ENCODE measurements at regions not wholly inside any gene's neighbourhood (a gene's known extent, or its start where the extent isn't known, plus 50 kb on each side); places are given as distances from the start of the nearest gene placed in this dataset.

DNA sequence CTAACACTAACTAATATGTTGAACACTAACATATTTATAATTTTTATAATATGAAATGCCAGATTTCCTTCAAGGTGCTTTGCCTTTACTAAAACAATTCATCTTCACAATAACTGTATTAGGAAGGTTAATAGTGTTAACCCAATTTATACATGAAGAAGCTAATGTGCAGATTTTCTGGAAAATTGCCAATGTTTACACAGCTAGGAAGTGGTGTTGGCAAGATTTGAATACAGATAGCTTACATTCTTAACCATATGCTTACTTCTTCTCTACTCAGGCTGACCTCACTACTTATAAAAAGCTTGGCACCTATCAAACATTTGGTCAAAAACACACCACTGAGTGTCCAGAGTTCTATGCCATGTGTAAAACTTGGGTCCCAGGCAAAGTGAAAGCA lies 445.4 kb upstream of the ITGA1 start:
- TF ChIP-seq, protein P1, sequence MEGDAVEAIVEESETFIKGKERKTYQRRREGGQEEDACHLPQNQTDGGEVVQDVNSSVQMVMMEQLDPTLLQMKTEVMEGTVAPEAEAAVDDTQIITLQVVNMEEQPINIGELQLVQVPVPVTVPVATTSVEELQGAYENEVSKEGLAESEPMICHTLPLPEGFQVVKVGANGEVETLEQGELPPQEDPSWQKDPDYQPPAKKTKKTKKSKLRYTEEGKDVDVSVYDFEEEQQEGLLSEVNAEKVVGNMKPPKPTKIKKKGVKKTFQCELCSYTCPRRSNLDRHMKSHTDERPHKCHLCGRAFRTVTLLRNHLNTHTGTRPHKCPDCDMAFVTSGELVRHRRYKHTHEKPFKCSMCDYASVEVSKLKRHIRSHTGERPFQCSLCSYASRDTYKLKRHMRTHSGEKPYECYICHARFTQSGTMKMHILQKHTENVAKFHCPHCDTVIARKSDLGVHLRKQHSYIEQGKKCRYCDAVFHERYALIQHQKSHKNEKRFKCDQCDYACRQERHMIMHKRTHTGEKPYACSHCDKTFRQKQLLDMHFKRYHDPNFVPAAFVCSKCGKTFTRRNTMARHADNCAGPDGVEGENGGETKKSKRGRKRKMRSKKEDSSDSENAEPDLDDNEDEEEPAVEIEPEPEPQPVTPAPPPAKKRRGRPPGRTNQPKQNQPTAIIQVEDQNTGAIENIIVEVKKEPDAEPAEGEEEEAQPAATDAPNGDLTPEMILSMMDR (IDR thresholded peaks at IDR 0.05; ENCODE audit: low read depth, low read length, missing control alignments): no peak
- DNase-seq (ENCODE audit: low read depth): no peak
- no peak overlapping the region for H3K4me3 ChIP-seq (ENCODE audit: low read depth, low read length)
- in situ Hi-C loops (cut with HindIII; ENCODE audit: low sequenced_read_pairs): no loop called here

DNA sequence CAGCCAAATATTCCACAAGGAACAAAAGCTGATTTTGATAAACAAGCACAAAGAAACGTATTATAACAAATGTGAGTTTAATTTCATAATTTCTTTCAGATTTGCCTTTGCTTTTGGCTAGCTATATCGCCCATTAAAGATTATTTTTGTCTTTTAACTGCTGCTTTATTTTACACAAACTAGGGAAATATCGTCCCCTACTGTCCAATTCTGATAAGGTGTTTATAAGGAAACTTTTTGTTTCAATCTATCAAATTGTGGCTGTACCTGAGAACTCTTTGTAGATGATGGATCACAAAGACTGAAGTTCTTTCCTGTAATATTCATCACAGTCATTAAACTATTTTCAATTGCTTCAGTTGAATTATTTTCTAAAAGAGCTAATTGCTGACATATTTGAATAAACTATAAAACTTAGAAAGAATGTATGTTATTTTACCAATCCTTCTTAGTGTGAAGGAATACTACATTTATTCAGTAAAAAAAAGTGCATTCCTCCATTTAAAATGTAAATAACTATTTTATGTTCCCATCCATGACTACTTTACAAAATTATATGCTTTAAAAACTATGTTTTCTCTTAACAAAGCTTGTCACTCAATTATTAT lies 431.3 kb upstream of the ITGA1 start:
- H3K4me3 ChIP-seq (ENCODE audit: low read depth, low read length): no peak overlapping the region
- in situ Hi-C loops (cut with HindIII; ENCODE audit: low sequenced_read_pairs): no loop called here
- TF ChIP-seq, protein P1 (IDR thresholded peaks at IDR 0.05; ENCODE audit: low read depth, low read length, missing control alignments): peak; percentile 47
- peak; percentile 3 for DNase-seq (ENCODE audit: low read depth)

DNA sequence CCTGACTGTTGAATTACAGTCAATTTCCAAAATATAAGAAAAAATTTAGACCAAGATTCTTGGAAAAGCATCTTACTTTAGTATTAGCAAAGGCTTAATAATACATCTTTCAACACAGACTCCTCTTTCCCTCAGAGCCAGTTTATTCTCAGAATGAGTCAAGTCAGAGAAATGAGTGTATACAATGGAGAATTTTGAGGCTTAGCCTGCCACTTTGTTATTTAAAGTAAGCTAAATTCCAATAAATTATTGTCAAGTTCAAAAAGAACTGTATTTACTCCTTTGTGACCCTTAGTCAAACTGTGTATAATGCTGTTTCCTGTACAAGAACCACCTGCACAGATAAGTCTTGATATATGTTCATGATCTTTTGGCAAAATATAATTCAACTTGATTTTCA lies 428.5 kb upstream of the ITGA1 start:
- in situ Hi-C loops (cut with HindIII; ENCODE audit: low sequenced_read_pairs): no loop called here
- H3K4me3 ChIP-seq (ENCODE audit: low read depth, low read length): no peak overlapping the region
- TF ChIP-seq, protein P1 (IDR thresholded peaks at IDR 0.05; ENCODE audit: low read depth, low read length, missing control alignments): no peak
- no peak for DNase-seq (ENCODE audit: low read depth)

DNA sequence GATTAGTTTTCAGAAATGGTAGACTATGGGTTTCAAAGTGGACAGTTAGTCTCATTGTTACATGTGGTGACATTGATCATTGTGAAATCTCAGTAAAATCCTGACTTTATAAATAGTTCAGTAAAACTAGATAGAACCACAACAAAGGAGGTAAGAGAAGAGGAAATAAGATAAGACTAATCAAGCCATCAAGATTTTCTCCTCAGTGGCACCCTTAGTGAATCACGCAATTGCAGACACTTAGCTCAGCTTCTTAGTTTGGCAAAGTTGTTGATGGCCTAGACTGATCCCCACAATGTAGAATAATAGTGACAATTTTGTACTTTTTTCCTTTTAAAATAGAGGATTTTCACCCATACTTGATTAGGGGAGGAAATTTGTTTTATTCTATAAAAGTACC lies 426.7 kb upstream of the ITGA1 start:
- in situ Hi-C loops (cut with HindIII; ENCODE audit: low sequenced_read_pairs): no loop called here
- no peak overlapping the region for H3K4me3 ChIP-seq (ENCODE audit: low read depth, low read length)
- DNase-seq (ENCODE audit: low read depth): no peak
- TF ChIP-seq, protein P1 (IDR thresholded peaks at IDR 0.05; ENCODE audit: low read depth, low read length, missing control alignments): no peak

DNA sequence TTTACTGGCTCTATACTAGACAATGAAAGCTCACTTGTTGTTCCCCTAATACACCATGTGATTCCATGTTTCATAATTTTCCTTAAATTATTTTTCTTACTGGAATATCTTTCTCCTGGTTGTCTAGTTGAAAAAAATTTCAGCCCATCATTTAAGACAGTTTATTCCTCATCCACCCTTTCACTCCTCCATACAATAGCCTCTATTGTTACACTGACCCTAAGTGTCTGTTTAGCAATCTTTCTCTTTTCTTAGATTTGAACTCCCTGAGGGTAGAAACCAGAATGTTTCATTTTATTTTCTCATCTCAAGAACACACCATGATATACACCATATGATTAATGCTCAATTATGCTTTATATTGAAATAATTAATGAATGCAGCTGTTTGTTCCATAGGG lies 413.4 kb upstream of the ITGA1 start:
- H3K4me3 ChIP-seq (ENCODE audit: low read depth, low read length): no peak overlapping the region
- no peak for DNase-seq (ENCODE audit: low read depth)
- in situ Hi-C loops (cut with HindIII; ENCODE audit: low sequenced_read_pairs): no loop called here
- TF ChIP-seq, protein P1 (IDR thresholded peaks at IDR 0.05; ENCODE audit: low read depth, low read length, missing control alignments): no peak

DNA sequence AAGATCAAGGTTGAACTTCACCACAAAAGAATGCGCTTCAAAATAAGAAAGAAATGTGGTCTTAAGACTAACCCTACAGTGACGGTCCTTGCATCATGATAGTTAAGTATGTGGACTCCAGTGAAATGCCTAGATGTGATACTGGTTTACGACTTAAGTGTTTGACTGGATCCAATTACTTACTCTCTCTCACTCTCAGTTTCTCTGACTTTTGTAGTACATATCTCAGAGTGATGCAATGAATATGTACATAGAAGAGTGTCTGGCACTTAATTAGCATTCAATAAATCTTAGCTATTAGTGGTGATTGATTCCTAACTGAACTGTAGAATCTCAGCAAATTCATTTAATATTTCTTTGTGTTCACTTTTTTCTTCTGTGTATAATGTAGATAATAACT lies 411.7 kb upstream of the ITGA1 start:
- TF ChIP-seq, protein P1 (IDR thresholded peaks at IDR 0.05; ENCODE audit: low read depth, low read length, missing control alignments): no peak
- in situ Hi-C loops (cut with HindIII; ENCODE audit: low sequenced_read_pairs): no loop called here
- no peak overlapping the region for H3K4me3 ChIP-seq (ENCODE audit: low read depth, low read length)
- DNase-seq (ENCODE audit: low read depth): no peak
